NCI-H2227 (cell line): ENCODE measurements at regions not wholly inside any gene's neighbourhood (a gene's known extent, or its start where the extent isn't known, plus 50 kb on each side); places are given as distances from the start of the nearest gene placed in this dataset.
"Not testable (repeated sequence)": the region's sequence is repeated elsewhere in the genome, so short reads cannot be mapped to it uniquely, and the experiment has no call there.

Experiments
- DNase-seq: peaks from one replicate; lab custom pipeline; 2025; ENCODE audit not compliant: unreplicated experiment; lab: John Stamatoyannopoulos, UW

DNA sequence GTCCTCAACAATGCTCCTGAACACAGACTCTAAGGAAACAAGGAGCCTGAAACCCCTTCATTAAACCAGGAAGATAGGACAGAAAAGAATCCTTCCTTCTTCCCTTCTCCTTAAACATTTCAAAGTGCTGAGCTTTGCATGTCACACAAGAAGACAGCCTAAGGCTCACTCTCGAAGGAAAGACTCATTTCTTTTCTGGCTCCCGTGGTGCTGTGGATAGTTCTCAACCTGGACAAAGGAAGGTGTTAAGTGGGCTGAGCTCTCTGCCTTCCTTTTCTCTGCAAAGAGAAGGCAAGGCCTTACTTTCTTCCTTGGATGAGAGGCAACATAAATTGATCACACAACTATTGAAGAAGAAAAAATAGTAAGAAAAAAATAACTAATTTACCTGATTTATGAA, 452.4 kb upstream of the DDI1 start:
- no peak for DNase-seq

DNA sequence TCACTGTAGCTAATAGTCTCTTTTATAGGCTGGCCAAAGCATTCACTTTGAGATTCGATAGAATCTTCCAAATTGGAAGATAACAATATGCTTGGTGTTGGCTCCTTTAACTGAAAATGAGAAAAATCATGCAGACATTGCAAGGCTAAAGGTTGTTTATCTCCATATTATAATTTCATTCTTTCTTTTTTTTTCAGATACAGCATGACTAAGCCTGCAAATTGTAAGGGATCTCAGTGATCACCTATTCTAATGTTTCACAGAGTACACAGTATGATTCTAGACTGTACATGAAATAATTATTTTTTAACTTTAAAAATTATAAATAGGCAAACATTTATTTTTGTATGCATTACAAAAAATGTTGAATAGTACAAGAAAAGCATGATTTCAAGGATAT, 451.7 kb upstream of the DDI1 start:
- DNase-seq = no peak

DNA sequence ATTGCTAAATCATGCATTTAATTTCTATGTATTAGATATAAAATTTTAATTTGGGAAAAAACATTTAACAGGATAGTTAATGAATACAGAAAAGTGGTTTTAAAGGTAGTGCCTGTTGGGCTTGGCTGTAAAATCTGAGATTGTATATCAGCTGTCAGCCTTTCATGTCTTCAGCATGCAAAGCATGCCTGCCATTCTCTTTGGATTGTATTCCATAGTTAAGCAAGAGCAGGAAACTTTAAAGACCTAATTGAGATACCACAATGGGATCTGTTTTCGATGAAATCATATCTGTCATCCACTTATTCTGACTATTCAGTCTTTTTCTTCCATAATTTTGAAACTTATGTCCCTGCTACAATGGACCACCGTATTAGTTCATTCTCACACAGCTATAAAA, 451.0 kb upstream of the DDI1 start:
- no peak for DNase-seq

DNA sequence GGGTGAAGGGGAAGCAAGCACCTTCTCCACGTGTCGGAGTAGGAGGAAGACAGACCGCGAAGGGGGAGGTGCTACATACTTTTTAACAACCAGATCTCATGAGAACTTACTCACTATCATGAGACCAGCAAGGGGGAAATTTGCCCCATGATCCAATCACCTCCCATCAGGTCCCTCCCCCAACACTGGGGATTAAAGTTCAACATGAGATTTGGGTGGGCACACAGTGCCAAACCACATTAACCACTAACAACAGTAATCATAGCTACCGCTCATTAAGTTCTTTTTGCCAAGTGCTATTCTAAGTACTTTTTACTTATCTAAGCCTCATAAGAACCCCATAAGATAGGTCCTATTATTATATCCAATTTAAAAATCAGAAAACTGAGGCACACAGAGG, 450.5 kb upstream of the DDI1 start:
- no peak for DNase-seq

DNA sequence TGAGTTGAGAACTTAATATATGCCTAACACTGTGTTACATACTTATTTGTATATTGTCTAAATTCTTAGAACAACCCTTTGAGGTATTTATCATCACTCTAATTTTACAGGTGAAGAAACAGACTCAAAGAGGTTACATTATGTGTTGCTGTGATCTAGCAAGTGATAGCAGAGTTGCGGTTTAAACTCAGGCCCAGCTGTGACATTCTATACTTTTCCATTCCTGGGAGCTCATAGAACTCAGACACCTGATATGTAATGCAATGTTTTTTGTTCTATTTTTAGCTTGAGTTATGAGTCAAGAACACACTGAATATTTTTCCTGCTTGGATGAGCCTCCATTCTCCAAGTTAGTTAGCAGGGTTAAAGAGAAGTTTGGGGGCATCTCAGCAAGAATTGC, 449.7 kb upstream of the DDI1 start:
- no peak for DNase-seq

DNA sequence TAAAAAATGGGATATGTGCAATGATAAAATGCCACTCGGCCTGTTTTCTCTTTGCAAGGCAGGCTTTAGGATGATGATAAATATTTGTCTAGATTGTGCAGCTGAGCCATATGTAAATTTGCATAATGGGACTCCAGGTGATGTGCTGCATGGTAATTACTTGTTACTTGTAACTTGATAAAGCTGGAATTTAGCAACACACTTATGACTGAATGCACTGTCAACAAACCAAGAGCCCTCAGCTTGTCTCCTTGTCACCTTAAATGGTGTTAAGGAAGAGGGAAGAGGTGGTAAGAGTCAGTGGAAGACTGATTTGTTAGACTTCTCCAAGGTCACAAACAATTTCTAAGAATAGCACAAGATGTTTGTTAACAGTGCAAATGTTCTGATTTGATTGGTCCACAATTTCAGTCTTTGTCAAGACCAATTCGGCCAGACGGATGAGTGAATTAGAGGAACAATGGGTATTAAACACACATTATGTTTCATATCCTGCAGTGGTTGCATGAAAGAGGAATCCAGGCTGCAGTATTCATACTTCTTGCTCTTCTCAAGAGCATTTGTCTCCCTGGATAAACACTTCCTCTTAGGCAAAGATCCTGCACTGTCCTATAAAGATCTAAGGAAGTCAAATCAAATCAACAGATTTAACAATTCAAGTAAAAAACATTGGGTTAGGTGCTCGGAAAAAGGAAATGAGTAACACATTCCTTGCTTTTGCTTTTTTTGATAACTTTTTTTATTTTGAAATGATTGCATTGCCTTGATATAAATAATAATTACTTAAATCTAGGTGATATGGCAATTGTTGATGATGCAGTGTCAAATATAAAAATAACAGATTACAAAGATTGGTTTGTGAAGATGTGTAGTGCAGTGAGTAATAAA, 448.3 kb upstream of the DDI1 start:
- DNase-seq = no peak

DNA sequence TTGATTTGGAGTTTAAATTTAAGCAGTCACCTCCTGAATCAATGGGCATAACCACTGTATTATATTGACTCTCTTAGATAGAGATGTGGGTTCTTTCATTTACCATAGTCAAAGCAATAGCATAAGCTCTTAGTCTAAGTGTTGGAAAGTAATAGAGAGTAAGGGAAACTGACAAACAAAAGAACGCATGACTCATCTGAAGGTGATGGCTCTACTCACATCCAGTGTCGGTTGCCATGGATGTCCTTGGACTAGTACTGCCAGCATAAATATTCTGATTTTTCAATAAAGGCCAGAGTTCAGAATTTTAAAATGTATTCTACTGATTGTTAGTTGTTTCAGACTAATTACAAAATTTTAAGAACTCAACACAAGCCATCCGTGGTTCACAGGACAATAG, 444.9 kb upstream of the DDI1 start:
- no peak for DNase-seq

DNA sequence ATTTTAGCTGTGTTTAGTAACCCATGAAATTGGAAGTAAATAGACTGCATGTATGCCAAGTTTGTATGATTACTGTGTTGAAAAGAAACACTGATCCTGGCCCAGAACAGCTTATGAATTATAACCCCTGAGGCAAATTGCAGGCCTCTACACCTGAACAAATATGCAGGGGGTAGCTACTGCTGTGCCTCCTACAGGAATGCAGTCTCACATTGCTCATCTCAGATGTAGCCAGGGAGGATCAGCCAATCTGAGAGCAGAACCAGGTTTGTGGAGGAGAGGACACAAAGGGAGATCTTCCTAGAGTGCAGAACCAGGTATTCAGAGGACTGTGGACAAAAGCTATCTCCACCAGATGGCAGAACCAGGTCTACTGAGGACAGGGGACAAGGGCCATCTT, 442.2 kb upstream of the DDI1 start:
- DNase-seq = no peak

DNA sequence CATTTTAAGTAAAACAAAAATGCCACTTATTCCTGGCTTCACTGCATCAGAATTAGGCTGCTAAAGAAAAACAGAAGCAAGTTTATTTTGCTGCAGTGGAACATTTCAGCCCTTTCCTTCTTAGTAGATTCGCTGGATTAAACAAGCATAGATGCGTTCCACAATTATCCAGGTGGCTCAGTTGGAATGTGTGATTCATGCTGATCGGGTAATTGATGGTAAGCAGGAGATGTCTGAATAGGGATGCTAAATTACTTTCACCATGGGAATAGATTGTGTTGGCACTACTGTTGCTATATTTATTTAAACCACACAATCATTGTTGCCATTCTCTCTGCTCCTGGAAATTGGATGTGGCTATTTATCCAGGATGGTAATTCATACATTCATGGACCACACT, 440.1 kb upstream of the DDI1 start:
- no peak for DNase-seq

DNA sequence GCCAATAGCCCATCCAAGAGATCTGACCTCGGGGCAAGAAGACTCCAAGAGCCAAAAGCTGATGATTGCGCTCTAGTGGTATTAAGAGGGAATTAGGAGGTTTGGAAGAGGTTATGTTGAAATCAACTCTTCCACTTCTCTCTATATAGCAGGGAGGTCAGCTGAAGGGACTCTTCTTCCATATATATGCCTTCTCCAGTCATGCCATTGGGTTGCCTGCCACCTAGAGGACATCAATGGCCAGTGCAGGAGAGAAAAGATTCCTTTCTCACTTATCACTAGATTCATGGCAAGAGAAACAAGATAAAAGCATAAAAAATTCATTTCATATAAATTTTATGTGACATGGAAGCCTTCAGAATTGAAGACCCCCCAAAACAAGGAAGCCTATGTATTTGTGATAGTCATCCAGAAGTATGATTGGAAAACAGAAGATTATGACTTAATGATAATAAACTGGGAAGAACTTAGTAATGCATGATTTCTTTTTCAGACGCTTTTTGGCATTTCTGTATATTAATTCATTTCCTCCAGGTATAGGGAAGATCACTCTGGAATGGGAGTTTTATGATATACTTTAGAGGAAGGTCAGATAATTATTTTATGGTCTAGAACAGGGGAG, 435.1 kb upstream of the DDI1 start:
- peak; percentile 68 for DNase-seq

DNA sequence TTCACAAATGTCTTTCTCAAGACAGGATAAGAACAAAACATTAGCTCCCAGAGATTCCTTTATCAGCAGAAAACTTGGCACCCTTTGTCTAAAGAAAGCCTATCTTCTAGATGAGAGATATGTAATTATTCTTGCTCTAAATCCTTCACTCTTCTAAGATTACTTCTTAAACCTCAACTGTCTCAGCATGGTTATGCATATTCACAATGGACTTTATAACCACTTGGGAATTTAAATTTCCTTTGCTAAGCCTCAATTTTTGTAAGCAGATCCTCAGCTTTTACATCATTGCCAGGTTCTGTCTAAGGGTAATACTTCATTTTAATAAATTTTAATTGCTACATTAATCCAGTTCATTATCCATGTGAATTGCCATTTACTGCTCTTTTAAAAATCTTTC, 433.6 kb upstream of the DDI1 start:
- DNase-seq = no peak

DNA sequence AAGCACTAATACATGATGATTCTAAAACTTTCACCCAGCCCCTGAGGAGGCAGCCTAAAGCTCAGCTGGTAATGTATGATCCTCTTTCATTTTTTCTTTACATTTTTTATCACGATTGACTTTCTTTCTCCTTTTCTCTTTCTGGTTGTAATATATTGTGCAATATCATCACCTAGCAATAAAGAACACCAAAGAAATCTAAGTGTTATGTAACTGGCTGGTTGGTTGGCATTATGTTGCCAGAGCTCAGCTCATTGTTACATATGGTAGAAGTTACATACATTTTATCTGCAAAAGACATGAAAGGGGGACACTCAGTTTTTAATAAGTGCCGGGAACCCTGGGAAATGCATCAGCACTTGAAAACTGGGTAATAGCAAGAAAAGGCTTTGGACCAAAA, 432.1 kb upstream of the DDI1 start:
- no peak for DNase-seq

DNA sequence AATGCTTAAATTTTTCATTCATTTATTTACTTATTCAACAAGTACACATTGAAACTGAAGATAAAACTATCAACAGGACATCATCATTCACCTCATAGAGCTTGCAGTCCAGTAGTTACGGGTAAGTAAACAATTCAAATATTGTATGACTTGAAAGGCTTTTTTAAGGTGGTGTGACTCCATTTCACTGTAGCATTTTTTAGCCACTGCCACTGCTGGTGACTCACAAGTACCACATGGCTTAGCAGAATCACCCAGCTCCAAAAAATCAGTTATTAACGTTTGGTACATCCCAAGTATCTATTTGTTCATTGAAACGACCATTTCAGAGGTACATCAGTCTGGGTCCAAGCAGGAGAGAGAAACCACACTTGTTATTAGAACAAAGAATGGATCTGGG, 427.9 kb upstream of the DDI1 start:
- no peak for DNase-seq

DNA sequence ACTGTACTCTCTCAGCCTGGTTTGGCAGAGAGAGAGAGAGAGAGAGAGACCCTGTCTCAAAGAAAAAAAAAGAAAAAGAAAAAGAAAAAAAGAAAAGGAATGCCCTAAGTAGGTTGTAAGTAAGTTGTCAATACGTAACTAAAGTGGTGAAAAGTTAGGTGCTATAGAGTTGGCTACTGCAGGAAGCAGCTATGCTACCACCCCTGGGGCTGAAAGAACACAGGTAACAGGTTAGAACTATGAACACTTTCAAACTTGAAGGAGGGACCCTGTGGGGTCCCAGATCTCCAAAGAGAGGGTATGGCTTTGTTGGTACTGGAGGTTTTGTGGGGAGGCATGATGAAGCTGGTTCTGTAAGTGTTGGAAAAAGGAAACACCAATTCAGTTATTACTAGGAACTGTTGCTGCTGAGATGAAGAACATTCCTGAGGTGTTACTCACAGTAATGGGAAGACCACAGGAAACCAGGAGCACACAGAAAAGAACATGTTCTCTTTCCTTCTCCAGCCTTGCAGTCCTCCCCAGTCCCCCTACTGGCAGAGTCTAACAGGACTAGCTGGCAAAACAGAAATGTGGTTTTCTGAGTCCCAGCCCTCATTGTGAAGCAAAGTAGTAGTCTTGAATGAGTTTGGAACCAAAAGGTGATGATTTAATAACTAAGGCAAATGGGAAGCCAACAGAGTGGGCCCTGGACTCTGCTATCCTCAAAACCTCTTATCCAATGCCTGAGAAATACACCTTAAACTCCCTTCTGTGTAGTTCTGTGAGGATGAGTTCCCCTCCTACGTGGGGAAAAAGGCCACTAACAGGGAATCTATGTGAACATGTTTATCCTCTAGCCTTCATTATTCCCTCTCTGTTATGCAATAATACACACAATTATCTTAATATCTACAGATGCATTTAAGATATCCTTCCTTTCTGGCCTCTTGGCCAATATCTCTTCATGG, 427.0 kb upstream of the DDI1 start:
- no peak for DNase-seq

DNA sequence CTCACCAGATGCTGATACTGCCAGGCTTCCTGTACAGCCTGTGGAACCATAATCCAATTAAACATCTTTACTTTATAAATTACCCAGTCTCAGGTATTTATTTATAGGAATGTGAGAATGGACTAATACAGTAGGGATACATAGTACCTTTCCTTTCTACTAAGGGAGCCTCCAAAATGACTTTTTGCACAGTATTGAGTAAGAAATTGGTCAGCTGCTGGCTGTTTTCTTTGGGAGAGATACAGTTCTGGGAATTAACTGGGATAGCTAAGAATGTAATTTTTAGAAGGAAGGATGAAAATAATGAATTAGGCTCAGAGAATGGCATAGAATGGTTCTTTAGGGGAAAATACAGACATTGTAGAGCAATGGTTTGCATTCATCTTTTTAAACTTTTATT, 426.0 kb upstream of the DDI1 start:
- no peak for DNase-seq

DNA sequence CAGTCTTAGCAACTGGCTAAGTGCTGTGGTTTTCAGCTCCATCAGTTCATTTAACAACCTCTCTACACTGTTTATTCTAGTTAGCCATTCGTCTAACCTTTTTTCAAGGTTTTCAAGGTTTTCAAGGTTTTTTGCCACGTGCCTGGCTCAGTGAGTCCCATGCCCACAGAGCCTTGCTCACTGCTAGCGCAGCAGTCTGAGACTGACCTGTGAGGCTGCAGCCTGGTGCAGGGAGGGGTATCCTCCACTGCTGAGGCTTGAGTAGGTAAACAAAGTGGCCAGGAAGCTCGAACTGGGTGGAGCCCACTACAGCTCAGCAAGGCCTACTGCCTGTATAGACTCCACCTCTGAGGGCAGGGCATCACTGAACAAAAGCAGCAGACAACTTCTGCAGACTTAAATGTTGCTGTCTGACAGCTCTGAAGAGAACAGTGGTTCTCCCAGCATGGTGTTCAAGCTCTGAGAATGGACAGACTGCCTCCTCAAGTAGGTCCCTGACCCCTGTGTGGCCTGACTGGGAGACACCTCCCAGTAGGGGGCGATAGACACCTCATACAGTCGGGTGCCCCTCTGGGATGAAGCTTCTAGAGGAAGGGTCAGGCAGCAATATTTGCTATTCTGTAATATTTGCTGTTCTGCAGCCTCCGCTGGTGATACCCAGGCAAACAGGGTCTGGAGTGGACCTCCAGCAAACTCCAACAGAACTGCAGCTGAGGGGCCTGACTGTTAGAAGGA, 424.7 kb upstream of the DDI1 start:
- DNase-seq = not testable (repeated sequence)

DNA sequence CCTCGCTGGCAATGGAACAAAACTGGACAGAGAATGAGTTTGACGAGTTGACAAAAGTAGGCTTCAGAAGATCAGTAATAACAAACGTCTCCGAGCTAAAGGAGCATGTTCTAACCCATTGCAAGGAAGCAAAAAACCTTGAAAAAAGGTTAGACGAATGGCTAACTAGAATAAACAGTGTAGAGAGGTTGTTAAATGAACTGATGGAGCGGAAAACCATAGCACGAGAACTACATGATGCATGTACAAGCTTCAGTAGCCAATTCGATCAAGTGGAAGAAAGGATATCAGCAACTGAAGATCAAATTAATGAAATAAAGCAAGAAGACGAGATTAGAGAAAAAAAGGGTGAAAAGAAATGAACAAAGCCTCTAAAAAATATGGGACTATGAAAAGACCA, 424.0 kb upstream of the DDI1 start:
- DNase-seq = not testable (repeated sequence)

DNA sequence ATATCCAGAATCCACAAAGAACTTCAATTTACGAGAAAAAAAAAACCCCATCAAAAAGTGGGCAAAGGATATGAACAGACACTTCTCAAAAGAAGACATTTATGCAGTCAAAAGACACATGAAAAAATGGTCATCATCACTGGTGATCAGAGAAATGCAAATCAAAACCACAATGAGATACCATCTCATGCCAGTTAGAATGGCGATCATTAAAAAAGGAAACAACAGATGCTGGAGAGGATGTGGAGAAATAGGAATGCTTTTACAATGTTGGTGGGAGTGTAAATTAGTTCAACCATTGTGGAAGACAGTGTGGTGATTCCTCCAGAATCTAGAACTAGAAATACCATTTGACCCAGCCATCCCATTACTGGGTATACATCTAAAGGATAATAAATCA, 419.9 kb upstream of the DDI1 start:
- DNase-seq = not testable (repeated sequence)

DNA sequence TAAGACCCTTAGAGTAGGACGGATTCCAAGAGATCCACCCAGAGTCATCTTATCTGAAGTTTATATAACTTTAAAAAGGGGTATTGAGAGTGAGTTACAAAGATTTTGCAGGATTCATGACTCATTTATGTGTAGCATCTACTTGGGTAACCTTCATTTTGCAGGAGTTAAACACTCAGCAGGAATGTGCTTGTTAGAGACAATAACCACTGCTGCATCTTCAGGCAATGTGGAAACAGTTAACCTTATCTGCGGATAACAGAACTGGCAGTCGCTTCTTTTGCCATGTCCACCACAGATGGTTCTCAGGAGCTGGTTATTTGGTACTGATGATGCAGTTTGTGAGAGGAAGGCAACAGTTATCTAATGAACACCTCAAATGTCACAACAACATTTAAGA, 417.9 kb upstream of the DDI1 start:
- DNase-seq = no peak

DNA sequence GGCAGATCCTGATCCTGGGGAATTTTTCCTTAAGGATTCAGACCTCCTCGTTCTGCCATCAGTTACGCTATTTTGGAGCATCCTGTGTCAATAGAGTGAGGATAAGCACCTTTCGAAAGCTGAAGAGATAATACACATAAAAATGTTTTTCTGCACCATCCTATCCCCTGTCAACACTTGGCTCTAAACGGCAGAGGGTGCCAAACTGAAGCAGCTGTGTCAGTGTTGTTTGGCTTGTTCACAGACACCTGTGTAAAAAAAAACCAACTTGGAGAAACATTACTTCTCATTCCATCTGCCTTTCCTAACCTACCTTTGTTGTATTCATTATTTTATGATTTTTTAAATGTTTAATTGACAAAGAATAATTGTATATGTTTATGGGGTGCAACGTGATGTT, 417.0 kb upstream of the DDI1 start:
- DNase-seq = peak; percentile 22

DNA sequence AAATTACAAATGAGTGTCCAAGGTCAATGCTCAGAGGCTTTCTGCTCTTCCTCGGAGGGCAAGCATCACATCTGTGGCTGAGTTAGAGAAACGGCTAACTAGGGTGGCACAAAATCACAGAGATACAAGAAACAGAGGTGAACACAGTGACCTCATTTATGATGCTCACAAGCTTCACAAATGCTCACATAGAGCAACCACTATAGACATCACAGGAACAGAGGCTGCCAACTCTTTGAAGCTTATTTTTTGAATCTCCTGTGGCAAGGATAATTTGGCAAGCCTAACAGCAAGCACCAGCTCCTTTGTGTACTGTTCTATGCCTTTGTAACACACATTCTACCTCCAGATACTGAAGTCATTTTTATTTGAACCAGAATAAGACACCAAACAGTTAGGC, 416.5 kb upstream of the DDI1 start:
- no peak for DNase-seq
